ENCODE measurements at regions not wholly inside any gene's neighbourhood (a gene's known extent, or its start where the extent isn't known, plus 50 kb on each side); places are given as distances from the start of the nearest gene placed in this dataset.

DNA sequence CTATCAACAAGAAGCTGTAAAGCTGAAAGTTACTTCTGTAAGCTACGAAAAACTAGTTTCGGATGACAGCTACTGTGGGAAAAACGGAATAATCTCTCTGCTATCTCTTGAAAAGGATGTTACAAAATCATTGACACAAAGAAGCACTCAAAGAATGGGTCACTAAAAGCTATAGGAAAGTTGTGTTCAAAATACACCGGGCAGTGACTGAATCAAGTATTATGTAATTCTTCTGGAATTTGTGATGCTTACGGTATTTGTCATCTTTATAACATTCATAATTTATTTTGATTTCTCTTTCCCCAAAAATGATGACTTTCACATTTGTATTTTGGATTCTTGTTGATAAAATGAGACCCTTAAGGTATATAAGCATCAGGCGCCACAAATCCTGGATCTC, 112.1 kb upstream of the KLF6 start:
- dilution Hi-C loops (cut with MboI; ENCODE audit: extremely low pct_ligation_motif_present, low sequenced_read_pairs) (no loop called here), intact Hi-C loops (cut with micrococcal nuclease) (no loop called here)
- CTCF ChIA-PET, result interaction anchor here (0.8 to 1.2 kb wide), 3 partner anchors 18 to 112 kb away, joined by 3 read pairs; partner anchors contain the start of gene KLF6
- Histone ChIP-seq H3K9me3 (replicated peaks; ENCODE audit: control insufficient read depth, insufficient read depth, low read length) (no peaks in the 10 kb centered on the region), H3K27me3 (ENCODE audit: control insufficient read depth in 2 of 2, insufficient read depth in 2 of 2, low read length in 2 of 2) (no peaks in the 10 kb centered on the region), H3K4me3 (replicated peaks in 1 of 3; ENCODE audit: insufficient read depth in 1 of 3, low read depth in 1 of 3, low read length in 3 of 3) (no peak overlapping the region), H3K9me1 (replicated peaks; ENCODE audit: control insufficient read depth, extremely low read depth, insufficient read depth, low read length) (no peaks in the 10 kb centered on the region), H4K20me1 (replicated peaks; ENCODE audit: control insufficient read depth, extremely low read depth, insufficient read depth, low read length) (no peaks in the 10 kb centered on the region), H2AFZ (ENCODE audit: low read depth, low read length) (no peak overlapping the region), H3K36me3 (ENCODE audit: control insufficient read depth in 2 of 2, extremely low read depth in 1 of 2, insufficient read depth in 2 of 2, low read length in 2 of 2) (no peaks in the 10 kb centered on the region), H3K4me1 (ENCODE audit: control insufficient read depth, extremely low read depth, insufficient read depth, low read length) (peaks cover 46% of the 10 kb centered on the region), H3K79me2 (ENCODE audit: control insufficient read depth, insufficient read depth, low read length) (no peaks in the 10 kb centered on the region), H3K27ac (ENCODE audit: insufficient read depth, low read depth, low read length) (peak overlapping the region; percentile 93), H3K4me2 (ENCODE audit: insufficient read depth, low read length) (peak overlapping the region; percentile 42), H3K9ac (replicated peaks; ENCODE audit: extremely low read depth, insufficient read depth, low read length) (peak overlapping the region; percentile 39)
- TF ChIP-seq, protein P1, sequence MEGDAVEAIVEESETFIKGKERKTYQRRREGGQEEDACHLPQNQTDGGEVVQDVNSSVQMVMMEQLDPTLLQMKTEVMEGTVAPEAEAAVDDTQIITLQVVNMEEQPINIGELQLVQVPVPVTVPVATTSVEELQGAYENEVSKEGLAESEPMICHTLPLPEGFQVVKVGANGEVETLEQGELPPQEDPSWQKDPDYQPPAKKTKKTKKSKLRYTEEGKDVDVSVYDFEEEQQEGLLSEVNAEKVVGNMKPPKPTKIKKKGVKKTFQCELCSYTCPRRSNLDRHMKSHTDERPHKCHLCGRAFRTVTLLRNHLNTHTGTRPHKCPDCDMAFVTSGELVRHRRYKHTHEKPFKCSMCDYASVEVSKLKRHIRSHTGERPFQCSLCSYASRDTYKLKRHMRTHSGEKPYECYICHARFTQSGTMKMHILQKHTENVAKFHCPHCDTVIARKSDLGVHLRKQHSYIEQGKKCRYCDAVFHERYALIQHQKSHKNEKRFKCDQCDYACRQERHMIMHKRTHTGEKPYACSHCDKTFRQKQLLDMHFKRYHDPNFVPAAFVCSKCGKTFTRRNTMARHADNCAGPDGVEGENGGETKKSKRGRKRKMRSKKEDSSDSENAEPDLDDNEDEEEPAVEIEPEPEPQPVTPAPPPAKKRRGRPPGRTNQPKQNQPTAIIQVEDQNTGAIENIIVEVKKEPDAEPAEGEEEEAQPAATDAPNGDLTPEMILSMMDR (IDR thresholded peaks at IDR 0.05; ENCODE audit: extremely low read depth in 1 of 2, insufficient read depth in 1 of 2, low read depth in 1 of 2, low read length in 2 of 2), result no peak
- TF ChIP-seq GATA2 (IDR thresholded peaks at IDR 0.05; ENCODE audit: insufficient read depth, insufficient read length, low read depth, low read length), result peak; percentile 17
- no peak for TF ChIP-seq POLR2A (IDR thresholded peaks at IDR 0.05; ENCODE audit: low read depth, low read length)
- TF ChIP-seq MYC (IDR thresholded peaks at IDR 0.05; ENCODE audit: low read depth, low read length), result no peak
- TF ChIP-seq FOS (IDR thresholded peaks at IDR 0.05; ENCODE audit: borderline replicate concordance, insufficient read depth, low read length), result peak; percentile 11
- TF ChIP-seq, protein P2, sequence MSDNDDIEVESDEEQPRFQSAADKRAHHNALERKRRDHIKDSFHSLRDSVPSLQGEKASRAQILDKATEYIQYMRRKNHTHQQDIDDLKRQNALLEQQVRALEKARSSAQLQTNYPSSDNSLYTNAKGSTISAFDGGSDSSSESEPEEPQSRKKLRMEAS (IDR thresholded peaks at IDR 0.05; ENCODE audit: insufficient read depth, insufficient read length), result no peak
- TF ChIP-seq JUN (IDR thresholded peaks at IDR 0.05; ENCODE audit: borderline replicate concordance, insufficient read depth, insufficient read length, low read depth), result peak; percentile 54
- TF ChIP-seq POLR2AphosphoS5 (IDR thresholded peaks at IDR 0.05; ENCODE audit: insufficient read depth, low read depth, low read length), result no peak
- no peak for TF ChIP-seq EZH2 (IDR thresholded peaks at IDR 0.05; ENCODE audit: borderline replicate concordance, low read depth, low read length, severe bottlenecking)
- no TSS peak for BruUV-seq (replicated peaks)
- DNase-seq (ENCODE audit: low read depth, low spot score) (peak; percentile 64), FAIRE-seq (no peak)
- POLR2A ChIA-PET, result interaction anchor here (0.6 kb wide), 1 partner anchor 36 kb away, joined by 3 read pairs; no protein-coding TSS in a partner anchor
